ENCODE measurements at regions not wholly inside any gene's neighbourhood (a gene's known extent, or its start where the extent isn't known, plus 50 kb on each side); places are given as distances from the start of the nearest gene placed in this dataset.
"Not testable (repeated sequence)": the region's sequence is repeated elsewhere in the genome, so short reads cannot be mapped to it uniquely, and the experiment has no call there.

DNA sequence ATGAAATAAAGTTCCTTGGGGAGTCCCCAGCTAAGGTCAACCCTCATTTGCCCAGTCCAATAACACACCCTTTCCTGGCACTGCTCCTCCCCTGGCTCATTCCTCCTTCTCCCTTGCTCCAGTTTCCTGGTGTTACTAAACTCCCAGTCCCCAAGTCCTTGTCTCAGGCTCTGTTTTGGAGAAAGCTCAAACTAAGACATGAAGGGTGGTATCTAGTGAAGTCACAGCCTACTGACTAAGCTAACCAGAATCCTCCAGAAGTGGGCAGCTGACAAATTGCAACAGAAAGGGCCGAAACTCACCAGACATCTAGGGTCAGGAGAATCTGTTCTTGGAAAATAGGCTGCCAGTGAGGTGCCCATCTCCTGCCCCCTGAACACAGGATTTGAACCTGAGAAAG lies 118.7 kb upstream of the NEK6 start:
- no peak for ATAC-seq (ENCODE audit: insufficient read depth, low read depth)
- H3K27me3 ChIP-seq (ENCODE audit: insufficient read depth, low read length, poor library complexity), result no peaks in the 10 kb centered on the region
- DNase-seq, result no peak
- TF ChIP-seq EZH2 (IDR thresholded peaks at IDR 0.05; ENCODE audit: borderline replicate concordance, low read depth, low read length, severe bottlenecking), result no peak
- TF ChIP-seq, protein P1, sequence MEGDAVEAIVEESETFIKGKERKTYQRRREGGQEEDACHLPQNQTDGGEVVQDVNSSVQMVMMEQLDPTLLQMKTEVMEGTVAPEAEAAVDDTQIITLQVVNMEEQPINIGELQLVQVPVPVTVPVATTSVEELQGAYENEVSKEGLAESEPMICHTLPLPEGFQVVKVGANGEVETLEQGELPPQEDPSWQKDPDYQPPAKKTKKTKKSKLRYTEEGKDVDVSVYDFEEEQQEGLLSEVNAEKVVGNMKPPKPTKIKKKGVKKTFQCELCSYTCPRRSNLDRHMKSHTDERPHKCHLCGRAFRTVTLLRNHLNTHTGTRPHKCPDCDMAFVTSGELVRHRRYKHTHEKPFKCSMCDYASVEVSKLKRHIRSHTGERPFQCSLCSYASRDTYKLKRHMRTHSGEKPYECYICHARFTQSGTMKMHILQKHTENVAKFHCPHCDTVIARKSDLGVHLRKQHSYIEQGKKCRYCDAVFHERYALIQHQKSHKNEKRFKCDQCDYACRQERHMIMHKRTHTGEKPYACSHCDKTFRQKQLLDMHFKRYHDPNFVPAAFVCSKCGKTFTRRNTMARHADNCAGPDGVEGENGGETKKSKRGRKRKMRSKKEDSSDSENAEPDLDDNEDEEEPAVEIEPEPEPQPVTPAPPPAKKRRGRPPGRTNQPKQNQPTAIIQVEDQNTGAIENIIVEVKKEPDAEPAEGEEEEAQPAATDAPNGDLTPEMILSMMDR (IDR thresholded peaks at IDR 0.05; ENCODE audit: borderline replicate concordance, extremely low read depth, low read length, poor library complexity, severe bottlenecking), result no peak
- no peaks in the 10 kb centered on the region for H3K79me2 ChIP-seq (ENCODE audit: insufficient read depth, low read length)
- H3K9me3 ChIP-seq (ENCODE audit: insufficient read depth, low read length, severe bottlenecking), result no peaks in the 10 kb centered on the region
- H3K4me1 ChIP-seq (ENCODE audit: insufficient read depth, low read length), result no peaks in the 10 kb centered on the region
- no peak overlapping the region for H3K27ac ChIP-seq (ENCODE audit: low read length)
- H3K4me2 ChIP-seq (ENCODE audit: insufficient read depth, low read length), result no peak overlapping the region
- H3K4me3 ChIP-seq (ENCODE audit: low read depth in 1 of 2, low read length in 2 of 2), result no peak overlapping the region
- no peaks in the 10 kb centered on the region for H4K20me1 ChIP-seq (ENCODE audit: insufficient read depth, low read length)
- H3K36me3 ChIP-seq (ENCODE audit: insufficient read depth, low read length), result no peaks in the 10 kb centered on the region
- H3K9ac ChIP-seq (ENCODE audit: low read depth, low read length), result no peak overlapping the region
- no peak overlapping the region for H2AFZ ChIP-seq (ENCODE audit: low read depth, low read length)

DNA sequence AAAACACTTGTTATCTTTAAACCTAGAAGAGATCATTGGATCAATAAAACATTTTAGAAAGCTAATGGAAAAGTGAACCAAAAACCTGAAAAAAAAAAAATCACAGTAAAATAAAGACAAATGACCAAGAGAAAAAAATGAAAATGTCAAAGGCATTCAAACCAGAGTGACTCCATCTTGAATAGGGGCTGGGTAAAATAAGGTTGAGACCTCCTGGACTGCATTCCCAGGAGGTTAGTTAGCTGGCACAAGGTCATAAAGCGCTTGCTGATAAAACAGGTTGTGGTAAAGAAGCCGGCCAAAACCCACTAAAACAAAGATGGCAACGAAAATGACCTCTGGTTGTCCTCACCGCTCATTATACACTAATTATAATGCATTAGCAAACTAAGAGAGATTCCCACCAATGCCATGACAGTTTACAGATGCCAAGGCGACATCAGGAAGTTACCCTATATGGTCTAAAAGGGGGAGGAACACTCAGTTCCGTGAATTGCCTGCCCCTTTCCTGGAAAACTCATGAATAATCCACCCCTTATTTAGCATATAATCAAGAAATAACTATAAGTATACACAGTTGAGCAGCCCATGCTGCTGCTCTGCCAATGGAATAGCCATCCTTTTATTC lies 116.7 kb upstream of the NEK6 start:
- H3K4me1 ChIP-seq (ENCODE audit: insufficient read depth, low read length), result no peaks in the 10 kb centered on the region
- H3K4me3 ChIP-seq (ENCODE audit: low read depth in 1 of 2, low read length in 2 of 2), result no peak overlapping the region
- no peak overlapping the region for H2AFZ ChIP-seq (ENCODE audit: low read depth, low read length)
- no peaks in the 10 kb centered on the region for H3K9me3 ChIP-seq (ENCODE audit: insufficient read depth, low read length, severe bottlenecking)
- H3K9ac ChIP-seq (ENCODE audit: low read depth, low read length), result no peak overlapping the region
- ATAC-seq (ENCODE audit: insufficient read depth, low read depth) (no peak), DNase-seq (no peak)
- H3K27ac ChIP-seq (ENCODE audit: low read length), result no peak overlapping the region
- no peaks in the 10 kb centered on the region for H4K20me1 ChIP-seq (ENCODE audit: insufficient read depth, low read length)
- H3K4me2 ChIP-seq (ENCODE audit: insufficient read depth, low read length), result no peak overlapping the region
- no peaks in the 10 kb centered on the region for H3K36me3 ChIP-seq (ENCODE audit: insufficient read depth, low read length)
- H3K27me3 ChIP-seq (ENCODE audit: insufficient read depth, low read length, poor library complexity), result no peaks in the 10 kb centered on the region
- no peaks in the 10 kb centered on the region for H3K79me2 ChIP-seq (ENCODE audit: insufficient read depth, low read length)
- TF ChIP-seq EZH2 (IDR thresholded peaks at IDR 0.05; ENCODE audit: borderline replicate concordance, low read depth, low read length, severe bottlenecking), result no peak
- TF ChIP-seq, protein P1 (IDR thresholded peaks at IDR 0.05; ENCODE audit: borderline replicate concordance, extremely low read depth, low read length, poor library complexity, severe bottlenecking), result no peak

DNA sequence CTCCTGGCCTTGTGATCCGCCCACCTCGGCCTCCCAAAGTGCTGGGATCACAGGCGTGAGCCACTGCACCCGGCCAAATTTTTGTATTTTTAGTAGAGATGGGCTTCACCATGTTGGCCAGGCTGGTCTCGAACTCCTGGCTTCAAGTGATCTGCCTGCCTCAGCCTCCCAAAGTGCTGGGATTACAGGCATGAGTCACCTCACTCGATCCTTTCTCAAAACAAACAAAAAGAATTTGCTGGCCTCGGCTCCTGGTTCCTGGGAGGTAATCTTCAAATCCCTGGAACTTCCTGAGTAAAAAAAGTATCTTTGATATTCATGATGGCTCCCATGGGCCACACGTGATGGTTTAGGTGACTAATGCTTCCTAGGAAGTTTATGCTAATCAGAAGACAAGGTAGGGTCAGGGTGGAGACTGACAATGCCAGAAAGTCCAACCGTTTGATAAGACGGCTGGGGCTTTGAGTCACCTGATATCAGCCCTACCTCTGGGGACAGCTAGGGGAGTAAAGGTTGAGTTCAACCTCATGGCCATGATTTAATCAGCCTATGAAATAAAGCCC lies 113.1 kb upstream of the NEK6 start:
- not testable (repeated sequence) for H3K27ac ChIP-seq (ENCODE audit: low read length); H4K20me1 ChIP-seq (ENCODE audit: insufficient read depth, low read length); H3K4me2 ChIP-seq (ENCODE audit: insufficient read depth, low read length); H2AFZ ChIP-seq (ENCODE audit: low read depth, low read length); H3K79me2 ChIP-seq (ENCODE audit: insufficient read depth, low read length); DNase-seq; H3K4me1 ChIP-seq (ENCODE audit: insufficient read depth, low read length); H3K27me3 ChIP-seq (ENCODE audit: insufficient read depth, low read length, poor library complexity); ATAC-seq (ENCODE audit: insufficient read depth, low read depth); H3K4me3 ChIP-seq (ENCODE audit: low read depth in 1 of 2, low read length in 2 of 2); H3K9ac ChIP-seq (ENCODE audit: low read depth, low read length); H3K36me3 ChIP-seq (ENCODE audit: insufficient read depth, low read length); H3K9me3 ChIP-seq (ENCODE audit: insufficient read depth, low read length, severe bottlenecking)

DNA sequence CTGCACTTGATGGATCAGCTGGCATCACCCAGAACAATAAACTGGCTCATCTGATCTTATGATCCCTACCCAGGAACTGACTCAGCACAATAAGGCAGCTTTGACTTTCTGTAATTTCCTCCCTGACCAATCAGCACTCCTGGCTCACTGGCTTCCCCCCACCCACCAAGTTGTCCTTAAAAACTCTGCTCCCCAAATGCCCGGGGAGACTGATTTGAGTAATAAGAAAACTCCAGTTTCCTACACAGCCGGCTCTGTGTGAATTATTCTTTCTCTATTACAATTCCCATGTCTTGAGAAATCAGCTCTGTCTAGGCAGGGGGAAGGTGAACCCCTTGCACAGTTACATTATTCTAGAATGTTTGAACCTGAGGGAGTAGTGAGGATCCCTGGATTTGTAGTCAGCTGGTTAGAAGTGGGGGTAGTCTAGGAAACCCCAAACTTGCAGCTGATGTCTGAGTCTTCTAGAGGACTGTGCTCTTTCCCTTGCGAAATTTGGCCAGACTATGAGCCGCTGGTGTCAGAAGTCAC lies 111.7 kb upstream of the NEK6 start:
- DNase-seq (no peak), ATAC-seq (ENCODE audit: insufficient read depth, low read depth) (no peak)
- Histone ChIP-seq H3K27ac (ENCODE audit: low read length) (no peak overlapping the region), H4K20me1 (ENCODE audit: insufficient read depth, low read length) (no peaks in the 10 kb centered on the region), H3K9me3 (ENCODE audit: insufficient read depth, low read length, severe bottlenecking) (no peaks in the 10 kb centered on the region), H3K4me2 (ENCODE audit: insufficient read depth, low read length) (no peak overlapping the region), H3K4me3 (ENCODE audit: low read depth in 1 of 2, low read length in 2 of 2) (no peak overlapping the region), H3K36me3 (ENCODE audit: insufficient read depth, low read length) (no peaks in the 10 kb centered on the region), H3K9ac (ENCODE audit: low read depth, low read length) (no peak overlapping the region), H3K27me3 (ENCODE audit: insufficient read depth, low read length, poor library complexity) (no peaks in the 10 kb centered on the region), H3K4me1 (ENCODE audit: insufficient read depth, low read length) (no peaks in the 10 kb centered on the region), H2AFZ (ENCODE audit: low read depth, low read length) (no peak overlapping the region), H3K79me2 (ENCODE audit: insufficient read depth, low read length) (no peaks in the 10 kb centered on the region)
- TF ChIP-seq EZH2 (IDR thresholded peaks at IDR 0.05; ENCODE audit: borderline replicate concordance, low read depth, low read length, severe bottlenecking), result no peak
- TF ChIP-seq, protein P1 (IDR thresholded peaks at IDR 0.05; ENCODE audit: borderline replicate concordance, extremely low read depth, low read length, poor library complexity, severe bottlenecking), result no peak
